ENCODE measurements at regions not wholly inside any gene's neighbourhood (a gene's known extent, or its start where the extent isn't known, plus 50 kb on each side); places are given as distances from the start of the nearest gene placed in this dataset.

DNA sequence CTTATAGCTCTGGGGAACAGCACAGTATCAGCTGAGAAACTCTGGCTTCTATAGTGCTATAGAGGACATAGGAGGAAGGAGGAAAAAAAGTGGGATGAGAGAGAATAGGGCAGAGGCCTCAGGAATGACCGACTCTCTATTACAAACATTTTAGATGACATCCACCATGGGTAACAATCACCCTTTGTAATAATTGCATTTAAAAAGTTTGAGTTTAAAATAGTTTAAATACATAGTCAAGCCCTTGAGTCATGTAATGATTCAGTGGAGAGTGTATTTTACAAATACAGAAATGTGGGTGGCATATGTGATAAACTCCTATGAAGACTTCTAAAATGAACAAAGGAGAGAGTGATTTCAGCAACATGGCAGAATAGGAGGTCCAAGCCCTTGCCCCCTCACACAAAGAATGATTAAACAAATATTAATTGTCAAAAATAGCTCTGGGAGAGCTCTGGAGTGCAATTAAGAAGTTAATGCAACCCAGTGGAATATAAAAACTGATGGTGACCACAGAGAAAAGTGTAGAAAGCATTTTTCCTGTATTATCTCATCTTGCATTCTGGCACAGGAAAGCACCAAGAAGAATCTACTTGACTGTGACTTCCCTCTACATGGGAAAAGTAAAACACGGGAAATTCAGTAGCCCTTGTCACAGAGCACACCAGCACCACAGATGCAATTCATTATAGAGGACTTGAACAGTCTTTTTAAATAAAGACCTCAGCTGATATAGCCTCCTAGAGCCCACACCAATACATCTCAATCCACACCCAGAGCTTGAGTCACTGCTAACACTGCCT lies 569.0 kb upstream of the SORCS1 start:
- Histone ChIP-seq H3K4me2 (no peak overlapping the region), H3K4me3 (no peak overlapping the region), H3K9me2 (ENCODE audit: insufficient read depth) (no peaks in the 10 kb centered on the region; the same call in 1 of the 2 replicates), H3K36me3 (ENCODE audit: insufficient read depth) (no peaks in the 10 kb centered on the region), H3K4me1 (ENCODE audit: insufficient read depth) (no peaks in the 10 kb centered on the region), H3K27ac (ENCODE audit: low read depth) (no peak overlapping the region), H4K20me1 (replicated peaks; ENCODE audit: insufficient read depth) (no peaks in the 10 kb centered on the region), H3K79me2 (replicated peaks; ENCODE audit: insufficient read depth) (no peaks in the 10 kb centered on the region), H3K27me3 (ENCODE audit: insufficient read depth) (no peaks in the 10 kb centered on the region), H2AFZ (no peak overlapping the region), H3F3A (replicated peaks; ENCODE audit: low read depth) (no peaks in the 10 kb centered on the region)
- Mint-ChIP-seq H3K4me3 (no peak overlapping the region), H3K36me3 (ENCODE audit: low read depth) (0 out of 3 replicates have a peak, but pooled peaks cover 3% of the 10 kb centered on the region), H3K4me1 (peaks cover 3% of the 10 kb centered on the region), H3K27ac (no peak overlapping the region), H3K9me3 (peaks cover 2% of the 10 kb centered on the region; the same call in 1 of the 3 replicates), H3K27me3 (ENCODE audit: insufficient read depth, low read depth, poor library complexity) (no peaks in the 10 kb centered on the region)
- no peak for ATAC-seq
- DNase-seq (ENCODE audit: low spot score): no peak
- TF ChIP-seq, protein P1, sequence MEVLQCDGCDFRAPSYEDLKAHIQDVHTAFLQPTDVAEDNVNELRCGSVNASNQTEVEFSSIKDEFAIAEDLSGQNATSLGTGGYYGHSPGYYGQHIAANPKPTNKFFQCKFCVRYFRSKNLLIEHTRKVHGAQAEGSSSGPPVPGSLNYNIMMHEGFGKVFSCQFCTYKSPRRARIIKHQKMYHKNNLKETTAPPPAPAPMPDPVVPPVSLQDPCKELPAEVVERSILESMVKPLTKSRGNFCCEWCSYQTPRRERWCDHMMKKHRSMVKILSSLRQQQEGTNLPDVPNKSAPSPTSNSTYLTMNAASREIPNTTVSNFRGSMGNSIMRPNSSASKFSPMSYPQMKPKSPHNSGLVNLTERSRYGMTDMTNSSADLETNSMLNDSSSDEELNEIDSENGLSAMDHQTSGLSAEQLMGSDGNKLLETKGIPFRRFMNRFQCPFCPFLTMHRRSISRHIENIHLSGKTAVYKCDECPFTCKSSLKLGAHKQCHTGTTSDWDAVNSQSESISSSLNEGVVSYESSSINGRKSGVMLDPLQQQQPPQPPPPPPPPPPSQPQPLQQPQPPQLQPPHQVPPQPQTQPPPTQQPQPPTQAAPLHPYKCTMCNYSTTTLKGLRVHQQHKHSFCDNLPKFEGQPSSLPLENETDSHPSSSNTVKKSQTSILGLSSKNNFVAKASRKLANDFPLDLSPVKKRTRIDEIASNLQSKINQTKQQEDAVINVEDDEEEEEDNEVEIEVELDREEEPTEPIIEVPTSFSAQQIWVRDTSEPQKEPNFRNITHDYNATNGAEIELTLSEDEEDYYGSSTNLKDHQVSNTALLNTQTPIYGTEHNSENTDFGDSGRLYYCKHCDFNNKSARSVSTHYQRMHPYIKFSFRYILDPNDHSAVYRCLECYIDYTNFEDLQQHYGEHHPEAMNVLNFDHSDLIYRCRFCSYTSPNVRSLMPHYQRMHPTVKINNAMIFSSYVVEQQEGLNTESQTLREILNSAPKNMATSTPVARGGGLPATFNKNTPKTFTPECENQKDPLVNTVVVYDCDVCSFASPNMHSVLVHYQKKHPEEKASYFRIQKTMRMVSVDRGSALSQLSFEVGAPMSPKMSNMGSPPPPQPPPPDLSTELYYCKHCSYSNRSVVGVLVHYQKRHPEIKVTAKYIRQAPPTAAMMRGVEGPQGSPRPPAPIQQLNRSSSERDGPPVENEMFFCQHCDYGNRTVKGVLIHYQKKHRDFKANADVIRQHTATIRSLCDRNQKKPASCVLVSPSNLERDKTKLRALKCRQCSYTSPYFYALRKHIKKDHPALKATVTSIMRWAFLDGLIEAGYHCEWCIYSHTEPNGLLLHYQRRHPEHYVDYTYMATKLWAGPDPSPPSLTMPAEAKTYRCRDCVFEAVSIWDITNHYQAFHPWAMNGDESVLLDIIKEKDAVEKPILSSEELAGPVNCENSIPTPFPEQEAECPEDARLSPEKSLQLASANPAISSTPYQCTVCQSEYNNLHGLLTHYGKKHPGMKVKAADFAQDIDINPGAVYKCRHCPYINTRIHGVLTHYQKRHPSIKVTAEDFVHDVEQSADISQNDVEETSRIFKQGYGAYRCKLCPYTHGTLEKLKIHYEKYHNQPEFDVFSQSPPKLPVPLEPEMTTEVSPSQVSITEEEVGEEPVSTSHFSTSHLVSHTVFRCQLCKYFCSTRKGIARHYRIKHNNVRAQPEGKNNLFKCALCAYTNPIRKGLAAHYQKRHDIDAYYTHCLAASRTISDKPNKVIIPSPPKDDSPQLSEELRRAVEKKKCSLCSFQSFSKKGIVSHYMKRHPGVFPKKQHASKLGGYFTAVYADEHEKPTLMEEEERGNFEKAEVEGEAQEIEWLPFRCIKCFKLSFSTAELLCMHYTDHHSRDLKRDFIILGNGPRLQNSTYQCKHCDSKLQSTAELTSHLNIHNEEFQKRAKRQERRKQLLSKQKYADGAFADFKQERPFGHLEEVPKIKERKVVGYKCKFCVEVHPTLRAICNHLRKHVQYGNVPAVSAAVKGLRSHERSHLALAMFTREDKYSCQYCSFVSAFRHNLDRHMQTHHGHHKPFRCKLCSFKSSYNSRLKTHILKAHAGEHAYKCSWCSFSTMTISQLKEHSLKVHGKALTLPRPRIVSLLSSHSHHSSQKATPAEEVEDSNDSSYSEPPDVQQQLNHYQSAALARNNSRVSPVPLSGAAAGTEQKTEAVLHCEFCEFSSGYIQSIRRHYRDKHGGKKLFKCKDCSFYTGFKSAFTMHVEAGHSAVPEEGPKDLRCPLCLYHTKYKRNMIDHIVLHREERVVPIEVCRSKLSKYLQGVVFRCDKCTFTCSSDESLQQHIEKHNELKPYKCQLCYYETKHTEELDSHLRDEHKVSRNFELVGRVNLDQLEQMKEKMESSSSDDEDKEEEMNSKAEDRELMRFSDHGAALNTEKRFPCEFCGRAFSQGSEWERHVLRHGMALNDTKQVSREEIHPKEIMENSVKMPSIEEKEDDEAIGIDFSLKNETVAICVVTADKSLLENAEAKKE (CRISPR knock-in tag; IDR thresholded peaks at IDR 0.05): no peak
- TF ChIP-seq EZH2phosphoT487 (IDR thresholded peaks at IDR 0.05; ENCODE audit: unreplicated experiment): no peak
- TF ChIP-seq POLR2AphosphoS5 (IDR thresholded peaks at IDR 0.05; ENCODE audit: low read depth): no peak
- TF ChIP-seq STAT1 (IDR thresholded peaks at IDR 0.05; ENCODE audit: unreplicated experiment): no peak

DNA sequence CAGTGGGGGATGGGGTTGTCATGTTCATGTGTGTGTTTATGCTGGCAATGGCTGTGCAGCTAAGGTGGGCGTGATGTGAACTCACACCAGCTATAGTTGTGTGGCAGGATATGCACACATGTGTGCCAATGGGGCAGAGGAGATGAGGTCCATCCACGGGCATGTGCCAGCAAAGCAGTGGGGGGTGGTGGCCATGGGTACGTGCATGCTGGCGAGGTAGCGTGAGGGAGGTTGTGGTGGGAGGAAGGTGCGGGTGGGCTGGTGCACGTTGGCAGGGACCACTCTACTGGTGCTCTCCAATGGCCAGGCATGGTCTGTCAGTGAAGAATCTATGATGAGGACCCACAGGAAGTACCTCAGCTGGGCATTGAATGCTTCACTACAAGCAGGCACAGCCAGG lies 567.5 kb upstream of the SORCS1 start:
- no peak overlapping the region for H3K4me3 Mint-ChIP-seq
- H3F3A ChIP-seq (replicated peaks; ENCODE audit: low read depth): no peaks in the 10 kb centered on the region
- no peak overlapping the region for H3K4me3 ChIP-seq
- no peak overlapping the region for H2AFZ ChIP-seq
- no peaks in the 10 kb centered on the region for H3K27me3 Mint-ChIP-seq (ENCODE audit: insufficient read depth, low read depth, poor library complexity)
- no peaks in the 10 kb centered on the region for H4K20me1 ChIP-seq (replicated peaks; ENCODE audit: insufficient read depth)
- peaks cover 2% of the 10 kb centered on the region; the same call in 1 of the 3 replicates for H3K9me3 Mint-ChIP-seq
- no peaks in the 10 kb centered on the region for H3K27me3 ChIP-seq (ENCODE audit: insufficient read depth)
- no peak overlapping the region; the same call in 1 of the 2 replicates for H3K27ac Mint-ChIP-seq
- H3K27ac ChIP-seq (ENCODE audit: low read depth): no peak overlapping the region
- DNase-seq (ENCODE audit: low spot score) (no peak), ATAC-seq (no peak)
- H3K79me2 ChIP-seq (replicated peaks; ENCODE audit: insufficient read depth): no peaks in the 10 kb centered on the region
- no peak overlapping the region for H3K4me2 ChIP-seq
- H3K36me3 Mint-ChIP-seq (ENCODE audit: low read depth): 0 out of 3 replicates have a peak, but pooled peaks cover 3% of the 10 kb centered on the region
- no peaks in the 10 kb centered on the region; the same call in 1 of the 2 replicates for H3K9me2 ChIP-seq (ENCODE audit: insufficient read depth)
- no peaks in the 10 kb centered on the region for H3K36me3 ChIP-seq (ENCODE audit: insufficient read depth)
- peaks cover 3% of the 10 kb centered on the region for H3K4me1 Mint-ChIP-seq
- H3K4me1 ChIP-seq (ENCODE audit: insufficient read depth): no peaks in the 10 kb centered on the region
- TF ChIP-seq, protein P1 (CRISPR knock-in tag; IDR thresholded peaks at IDR 0.05): no peak
- TF ChIP-seq CREB1 (CRISPR knock-in tag; IDR thresholded peaks at IDR 0.05; ENCODE audit: low read depth): no peak

All from GM23338 (cell line).